ENCODE measurements at regions not wholly inside any gene's neighbourhood (a gene's known extent, or its start where the extent isn't known, plus 50 kb on each side); places are given as distances from the start of the nearest gene placed in this dataset.

DNA sequence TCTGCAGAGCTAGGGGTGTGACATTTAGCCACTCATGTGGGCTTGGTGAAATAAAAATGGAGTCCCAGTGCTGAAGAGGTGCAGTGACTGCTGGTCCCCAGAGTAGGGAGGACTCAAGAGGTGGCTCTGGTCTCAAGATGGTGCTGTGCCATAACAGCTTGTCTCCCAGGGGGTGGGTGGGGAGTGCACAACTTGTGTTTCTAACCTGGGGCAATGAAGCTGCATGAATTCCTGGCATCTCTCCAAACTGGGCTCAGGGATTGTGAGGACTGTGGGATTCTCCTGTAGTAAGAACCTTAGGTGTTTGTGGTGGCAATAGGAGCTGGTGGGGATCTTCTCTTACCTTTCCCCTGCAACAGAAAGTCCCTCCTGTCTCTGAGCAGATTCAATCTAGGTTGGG, 278.9 kb upstream of the SFRP2 start:
- H3K4me1 Mint-ChIP-seq = no peaks in the 10 kb centered on the region
- no peaks in the 10 kb centered on the region for H3K27me3 Mint-ChIP-seq (ENCODE audit: low read depth)
- no peak overlapping the region for H3K27ac Mint-ChIP-seq
- no peak for TF ChIP-seq CTCF (IDR thresholded peaks at IDR 0.05; ENCODE audit: unreplicated experiment in 3 of 3)
- H3K4me3 Mint-ChIP-seq = no peak overlapping the region
- peaks cover 23% of the 10 kb centered on the region for H3K9me3 Mint-ChIP-seq
- H3K36me3 Mint-ChIP-seq (ENCODE audit: low read depth) = no peaks in the 10 kb centered on the region

GRCh38 chr4:154065368-154065767, 276.5 kb upstream of the SFRP2 start:
- H3K9me3 Mint-ChIP-seq = peaks cover 21% of the 10 kb centered on the region
- TF ChIP-seq CTCF (IDR thresholded peaks at IDR 0.05; ENCODE audit: unreplicated experiment in 3 of 3) = no peak
- no peaks in the 10 kb centered on the region for H3K36me3 Mint-ChIP-seq (ENCODE audit: low read depth)
- H3K4me1 Mint-ChIP-seq = no peaks in the 10 kb centered on the region
- H3K27me3 Mint-ChIP-seq (ENCODE audit: low read depth) = no peaks in the 10 kb centered on the region
- H3K4me3 Mint-ChIP-seq = no peak overlapping the region
- no peak overlapping the region for H3K27ac Mint-ChIP-seq

- Mint-ChIP-seq H3K9me3 (peaks cover 21% of the 10 kb centered on the region), H3K36me3 (ENCODE audit: low read depth) (no peaks in the 10 kb centered on the region), H3K4me1 (no peaks in the 10 kb centered on the region), H3K27me3 (ENCODE audit: low read depth) (no peaks in the 10 kb centered on the region), H3K27ac (no peak overlapping the region), H3K4me3 (no peak overlapping the region)
- TF ChIP-seq CTCF (IDR thresholded peaks at IDR 0.05; ENCODE audit: unreplicated experiment in 3 of 3) = no peak
Observed at GRCh38 chr4:154064244-154064643, 275.4 kb upstream of the SFRP2 start.

- Mint-ChIP-seq H3K4me3 (no peak overlapping the region), H3K36me3 (ENCODE audit: low read depth) (no peaks in the 10 kb centered on the region), H3K9me3 (peaks cover 24% of the 10 kb centered on the region), H3K27ac (no peak overlapping the region), H3K4me1 (peaks cover 14% of the 10 kb centered on the region), H3K27me3 (ENCODE audit: low read depth) (no peaks in the 10 kb centered on the region)
- TF ChIP-seq CTCF (IDR thresholded peaks at IDR 0.05; ENCODE audit: unreplicated experiment in 3 of 3) = peak in 1 of 3 experiments; percentile 28
Observed at GRCh38 chr4:154049457-154050181, 260.7 kb upstream of the SFRP2 start.

DNA sequence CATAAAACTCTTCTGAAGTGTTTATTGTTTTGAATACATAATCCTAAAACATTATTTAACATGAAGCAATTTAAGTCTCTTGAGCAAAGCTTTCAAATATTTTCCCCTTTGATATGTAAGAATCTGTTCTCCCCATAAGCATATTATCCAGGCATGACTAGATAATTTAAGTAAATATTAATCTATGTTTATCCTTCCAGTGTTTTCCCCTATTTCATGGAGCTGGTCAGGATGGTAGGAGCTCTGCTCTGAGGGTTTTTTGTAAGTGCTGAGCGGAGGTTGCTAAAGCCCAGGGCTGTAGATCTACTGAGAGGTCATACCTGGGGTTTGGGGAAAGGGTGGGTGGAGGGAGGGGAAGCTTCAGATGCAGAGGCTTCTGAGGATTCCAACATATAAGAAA, 258.9 kb upstream of the SFRP2 start:
- Mint-ChIP-seq H3K4me3 (no peak overlapping the region), H3K27ac (peak overlapping the region in 2 of 3 experiments; percentile 44 to 58), H3K36me3 (ENCODE audit: low read depth) (no peaks in the 10 kb centered on the region), H3K9me3 (peaks cover 8% of the 10 kb centered on the region), H3K4me1 (peaks cover 14% of the 10 kb centered on the region), H3K27me3 (ENCODE audit: low read depth) (no peaks in the 10 kb centered on the region)
- TF ChIP-seq CTCF (IDR thresholded peaks at IDR 0.05; ENCODE audit: unreplicated experiment in 3 of 3) = no peak
